Mesenchymal stem cell (in vitro differentiated cells and primary cell): ENCODE measurements at regions not wholly inside any gene's neighbourhood (a gene's known extent, or its start where the extent isn't known, plus 50 kb on each side); places are given as distances from the start of the nearest gene placed in this dataset.

Experiments used
- DNase-seq: peaks from one replicate; pipeline ENCODE4 v3.0.0-alpha.2; 2013
- H2AFZ ChIP-seq: one replicate; pipeline ENCODE4 v1.6.1; 2013; ENCODE audit warnings: low read depth, mild to moderate bottlenecking, control low read depth, inconsistent platforms, low read length, moderate library complexity
- H2AK5ac ChIP-seq: 2 replicates; pipeline ENCODE4 v1.6.1; 2013; ENCODE audit warnings: low read length, moderate library complexity, mild to moderate bottlenecking, inconsistent platforms; ENCODE audit not compliant: severe bottlenecking
- H2BK120ac ChIP-seq: one replicate; pipeline ENCODE4 v1.6.1; 2013; ENCODE audit warnings: low read depth, mild to moderate bottlenecking, inconsistent platforms, low read length, moderate library complexity
- H2BK12ac ChIP-seq, 2 experiments: one replicate each; pipeline ENCODE4 v1.6.1; 2013; ENCODE audit warnings: inconsistent platforms in 2 of 2, low read length in 2 of 2, mild to moderate bottlenecking in 2 of 2, moderate library complexity in 2 of 2, control low read depth in 1 of 2
- H2BK15ac ChIP-seq: one replicate; pipeline ENCODE4 v1.6.1; 2013; ENCODE audit warnings: mild to moderate bottlenecking, low read depth, inconsistent platforms; ENCODE audit not compliant: poor library complexity, severe bottlenecking
- H2BK5ac ChIP-seq: 2 replicates; pipeline ENCODE4 v1.6.1; 2013; ENCODE audit warnings: low read depth, mild to moderate bottlenecking, low read length, control low read depth, inconsistent platforms; ENCODE audit not compliant: poor library complexity, severe bottlenecking
- H3K14ac ChIP-seq, 2 experiments: one replicate each; pipeline ENCODE4 v1.6.1; 2013; ENCODE audit warnings: inconsistent platforms in 2 of 2, low read length in 2 of 2, control low read depth in 1 of 2, mild to moderate bottlenecking in 1 of 2, moderate library complexity in 1 of 2
- H3K18ac ChIP-seq, 2 experiments: one replicate each; pipeline ENCODE4 v1.6.1; 2013; ENCODE audit warnings: inconsistent platforms in 2 of 2, low read length in 2 of 2, control low read depth in 1 of 2, low read depth in 1 of 2, mild to moderate bottlenecking in 1 of 2
- H3K23ac ChIP-seq, 2 experiments: one replicate each; pipeline ENCODE4 v1.6.1; 2013; ENCODE audit warnings: inconsistent platforms in 2 of 2, low read length in 2 of 2, mild to moderate bottlenecking in 2 of 2, moderate library complexity in 2 of 2, control low read depth in 1 of 2
- H3K27ac ChIP-seq: 2 replicates; pipeline ENCODE4 v1.5.1; 2013; ENCODE audit warnings: mild to moderate bottlenecking, moderate library complexity, low read length, control low read depth, inconsistent platforms; ENCODE audit not compliant: poor library complexity, severe bottlenecking
- H3K27me3 ChIP-seq, 2 experiments: 2 replicates each; pipeline versions ENCODE4 v1.6.1 to v1.7.0; 2013; ENCODE audit warnings: low read length in 2 of 2, mild to moderate bottlenecking in 2 of 2, moderate library complexity in 2 of 2, control low read depth in 1 of 2, inconsistent platforms in 1 of 2; ENCODE audit not compliant: control insufficient read depth in 1 of 2, insufficient read depth in 1 of 2
- H3K36me3 ChIP-seq, 2 experiments: 2 replicates each; pipeline versions ENCODE4 v1.6.1 to v1.7.0; 2013; ENCODE audit warnings: low read length in 2 of 2, control low read depth in 1 of 2, inconsistent platforms in 1 of 2, low read depth in 1 of 2, mild to moderate bottlenecking in 1 of 2; ENCODE audit not compliant: insufficient read depth in 2 of 2, control insufficient read depth in 1 of 2
- H3K4ac ChIP-seq, 2 experiments: one replicate each; pipeline ENCODE4 v1.6.1; 2013; ENCODE audit warnings: inconsistent platforms in 2 of 2, low read length in 2 of 2, mild to moderate bottlenecking in 2 of 2, moderate library complexity in 2 of 2, control low read depth in 1 of 2, low read depth in 1 of 2
- H3K4me1 ChIP-seq: 2 replicates; pipeline ENCODE4 v1.6.1; 2013; ENCODE audit warnings: low read depth, low read length, control low read depth; ENCODE audit not compliant: control insufficient read depth, insufficient read depth
- H3K4me2 ChIP-seq: 2 replicates; pipeline ENCODE4 v1.6.1; 2013; ENCODE audit warnings: low read length, mild to moderate bottlenecking, inconsistent platforms; ENCODE audit not compliant: poor library complexity, severe bottlenecking
- H3K4me3 ChIP-seq, 2 experiments: 2 replicates each; pipeline versions ENCODE4 v1.5.1 to v1.7.0; 2013; ENCODE audit warnings: low read length in 2 of 2, mild to moderate bottlenecking in 2 of 2, control low read depth in 1 of 2, low read depth in 1 of 2; ENCODE audit not compliant: insufficient read depth in 1 of 2
- H3K79me1 ChIP-seq: replicated peaks from 2 replicates; pipeline ENCODE4 v1.6.1; 2013; ENCODE audit warnings: mild to moderate bottlenecking, control low read depth, low read length, inconsistent platforms; ENCODE audit not compliant: poor library complexity, severe bottlenecking
- H3K9ac ChIP-seq: 2 replicates; pipeline ENCODE4 v1.7.0; 2013; ENCODE audit warnings: mild to moderate bottlenecking, low read length, moderate library complexity
- H3K9me3 ChIP-seq: 2 replicates; pipeline ENCODE4 v1.7.0; 2013; ENCODE audit warnings: mild to moderate bottlenecking, low read length; ENCODE audit not compliant: control insufficient read depth
- H4K8ac ChIP-seq: one replicate; pipeline ENCODE4 v1.6.1; 2013; ENCODE audit warnings: inconsistent platforms, mild to moderate bottlenecking, low read length, moderate library complexity
- H4K91ac ChIP-seq: one replicate; pipeline ENCODE4 v1.6.1; 2013; ENCODE audit warnings: mild to moderate bottlenecking, low read length, inconsistent platforms
- WGBS: methylation state at CpG from one replicate; pipeline ENCODE4 v1.1.7; 2013; ENCODE audit warnings: mixed read lengths; 5-methylcytosine and 5-hydroxymethylcytosine counted together

DNA sequence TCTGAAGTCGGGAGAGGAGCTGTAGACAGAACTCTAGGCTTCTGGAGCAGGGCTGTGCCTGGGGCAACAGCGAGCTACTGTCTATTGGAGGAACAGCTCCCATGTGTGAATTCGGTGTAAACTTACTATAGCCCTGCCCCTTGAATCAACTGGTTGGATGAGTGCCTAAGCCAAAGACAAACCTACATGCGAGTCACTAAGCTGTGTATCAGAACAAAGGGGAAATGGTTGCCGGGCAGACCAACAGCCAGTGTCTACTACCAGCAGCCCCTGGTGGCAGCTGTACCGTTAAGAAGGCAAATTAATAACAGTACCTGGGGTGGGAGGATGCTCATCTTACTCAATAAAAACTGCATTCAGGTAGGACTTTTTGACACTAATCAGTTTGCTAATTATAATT lies 343.6 kb downstream of the ACTR3B start:
- Histone ChIP-seq H2AK5ac (no peak overlapping the region), H3K9me3 (peaks cover 7% of the 10 kb centered on the region), H2BK5ac (no peak overlapping the region), H3K4me2 (no peak overlapping the region), H2BK15ac (no peak overlapping the region), H3K4me1 (no peaks in the 10 kb centered on the region), H2AFZ (no peak overlapping the region), H3K9ac (no peak overlapping the region), H4K91ac (no peak overlapping the region), H3K27ac (no peak overlapping the region), H3K79me1 (no peaks in the 10 kb centered on the region), H3K4ac (no peak overlapping the region), H3K23ac (no peak overlapping the region), H3K36me3 (no peaks in the 10 kb centered on the region), H4K8ac (no peak overlapping the region), H2BK12ac (no peak overlapping the region), H3K18ac (no peak overlapping the region), H3K4me3 (no peak overlapping the region), H3K27me3 (no peaks in the 10 kb centered on the region), H2BK120ac (no peak overlapping the region), H3K14ac (no peak overlapping the region)
- no peak for DNase-seq
- 71% methylated on average over 5 of the region's 6 CpGs for WGBS

DNA sequence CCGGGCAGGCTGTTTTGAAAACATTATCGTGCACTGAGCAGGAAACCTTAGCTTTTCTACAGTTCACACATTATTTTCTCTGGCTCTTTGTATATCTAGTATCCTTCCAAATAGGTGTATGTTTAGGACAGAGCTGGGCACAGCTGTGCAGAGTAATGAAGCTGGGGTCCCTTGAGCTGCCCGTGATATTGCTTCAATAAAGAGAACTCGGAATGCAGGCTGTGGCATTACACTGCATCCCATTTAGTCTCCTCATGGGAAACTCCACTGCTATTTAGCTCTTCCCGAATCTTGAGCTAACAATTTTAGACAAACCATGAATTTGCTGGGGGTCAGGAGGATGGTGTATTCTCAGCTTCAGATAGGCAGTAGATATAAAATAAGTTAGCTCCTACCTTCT lies 348.3 kb downstream of the ACTR3B start:
- DNase-seq = no peak
- H4K8ac ChIP-seq = no peak overlapping the region
- no peak overlapping the region for H3K14ac ChIP-seq
- no peaks in the 10 kb centered on the region for H3K36me3 ChIP-seq
- H3K18ac ChIP-seq = no peak overlapping the region
- H2BK5ac ChIP-seq = no peak overlapping the region
- no peak overlapping the region for H2BK15ac ChIP-seq
- no peak overlapping the region for H4K91ac ChIP-seq
- no peaks in the 10 kb centered on the region for H3K27me3 ChIP-seq
- H2BK12ac ChIP-seq = no peak overlapping the region
- H3K9ac ChIP-seq = no peak overlapping the region
- no peak overlapping the region for H3K4me3 ChIP-seq
- WGBS = 73% methylated on average over 4 of the region's 5 CpGs
- H3K23ac ChIP-seq = no peak overlapping the region
- H3K79me1 ChIP-seq = no peaks in the 10 kb centered on the region
- no peak overlapping the region for H3K4me2 ChIP-seq
- no peaks in the 10 kb centered on the region for H3K4me1 ChIP-seq
- H2BK120ac ChIP-seq = no peak overlapping the region
- peaks cover 20% of the 10 kb centered on the region for H3K9me3 ChIP-seq
- H2AK5ac ChIP-seq = no peak overlapping the region
- H2AFZ ChIP-seq = no peak overlapping the region
- no peak overlapping the region for H3K27ac ChIP-seq
- H3K4ac ChIP-seq = no peak overlapping the region

DNA sequence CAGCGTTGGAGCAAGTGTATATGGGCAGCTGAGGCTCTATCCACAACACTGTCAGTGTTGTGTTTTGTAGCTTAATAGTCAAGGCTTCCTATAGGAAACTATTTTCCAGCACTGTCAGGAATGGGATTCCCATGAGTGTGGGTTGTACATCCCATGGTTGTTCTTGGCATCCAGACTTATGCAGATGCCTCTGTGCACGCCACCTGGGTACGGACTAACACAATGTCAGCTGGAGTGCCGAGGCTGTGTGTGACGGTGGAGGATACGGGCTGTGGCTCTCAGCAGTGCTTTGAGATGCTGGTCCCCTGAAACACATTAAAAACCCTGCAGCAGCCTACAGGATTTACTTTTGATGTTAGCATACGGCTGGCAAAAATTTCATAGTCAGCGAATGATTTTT lies 350.0 kb downstream of the ACTR3B start:
- Histone ChIP-seq H3K18ac (no peak overlapping the region), H3K4me3 (no peak overlapping the region), H3K14ac (no peak overlapping the region), H3K36me3 (no peaks in the 10 kb centered on the region), H2BK12ac (no peak overlapping the region), H3K27me3 (no peaks in the 10 kb centered on the region), H3K4me2 (no peak overlapping the region), H2BK5ac (no peak overlapping the region), H3K9me3 (peaks cover 19% of the 10 kb centered on the region), H3K4me1 (no peaks in the 10 kb centered on the region), H3K27ac (no peak overlapping the region), H4K91ac (no peak overlapping the region), H2BK120ac (no peak overlapping the region), H3K79me1 (no peaks in the 10 kb centered on the region), H4K8ac (no peak overlapping the region), H2BK15ac (no peak overlapping the region), H2AFZ (no peak overlapping the region), H3K9ac (no peak overlapping the region), H3K23ac (no peak overlapping the region), H3K4ac (no peak overlapping the region), H2AK5ac (no peak overlapping the region)
- no peak for DNase-seq
- 80% methylated on average over 6 of the region's 8 CpGs for WGBS

DNA sequence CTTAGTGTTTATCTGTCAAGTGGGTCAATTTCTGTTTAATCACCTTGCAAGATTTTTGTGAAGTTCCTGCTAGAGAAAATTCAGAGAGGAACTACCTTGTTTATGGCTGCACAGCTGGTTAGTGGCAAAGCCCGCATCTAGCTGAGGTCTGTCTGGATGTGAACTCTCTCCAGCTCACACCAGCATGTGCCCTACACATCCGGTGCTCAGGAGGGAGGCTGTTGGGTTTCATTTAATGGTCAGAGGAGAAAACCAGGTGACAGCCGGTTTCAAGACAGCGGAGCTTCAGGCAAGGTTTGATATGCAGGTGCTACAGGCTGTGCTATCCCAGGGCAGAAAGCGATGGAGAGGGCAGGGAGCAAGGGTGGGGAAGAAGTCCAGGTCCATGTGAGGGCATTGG lies 351.1 kb downstream of the ACTR3B start:
- Histone ChIP-seq H3K79me1 (no peaks in the 10 kb centered on the region), H3K9ac (no peak overlapping the region), H3K4me3 (no peak overlapping the region), H3K9me3 (peaks cover 19% of the 10 kb centered on the region), H2AK5ac (no peak overlapping the region), H2BK12ac (no peak overlapping the region), H2AFZ (no peak overlapping the region), H4K91ac (no peak overlapping the region), H3K4ac (no peak overlapping the region), H3K14ac (no peak overlapping the region), H4K8ac (no peak overlapping the region), H3K36me3 (no peaks in the 10 kb centered on the region), H3K27ac (no peak overlapping the region), H2BK120ac (no peak overlapping the region), H3K4me2 (no peak overlapping the region), H2BK5ac (no peak overlapping the region), H3K27me3 (no peaks in the 10 kb centered on the region), H3K23ac (no peak overlapping the region), H3K4me1 (no peaks in the 10 kb centered on the region), H2BK15ac (no peak overlapping the region), H3K18ac (no peak overlapping the region)
- DNase-seq = no peak
- whole genome bisulfite sequencing = 81% methylated on average over 5 of the region's 5 CpGs
